GM12878 (cell line): ENCODE measurements at regions not wholly inside any gene's neighbourhood (a gene's known extent, or its start where the extent isn't known, plus 50 kb on each side); places are given as distances from the start of the nearest gene placed in this dataset.

Source experiments
- ATAC-seq: fragments of 200-7000 bp; cut with Tn5 transposase; 3 replicates; pipeline ENCODE4 v1.9.1; 2020; ENCODE audit warnings: mild to moderate bottlenecking, moderate library complexity
- BruUV-seq: library from RNA; stranded (reverse); fragments of 400-500 nt; replicated peaks from 2 replicates; lab custom pipeline; 2021; lab: Mats Ljungman, UMichigan
- CTCF ChIA-PET: fragments of 300-600 bp; sonication (Branson Sonifier 250); formaldehyde crosslinking; extraction: SDS; loops from one replicate; lab custom pipeline; 2021; ENCODE audit warnings: inconsistent platforms; lab: Yijun Ruan, JAX
- POLR2A ChIA-PET: fragments of 350-600 bp; formaldehyde crosslinking; extraction: SDS; loops from one replicate; lab custom pipeline; 2021; ENCODE audit warnings: inconsistent platforms; lab: Charles Lee
- RAD21 ChIA-PET: fragments of 300-600 bp; sonication (Branson Sonifier 250); formaldehyde crosslinking; loops from one replicate; lab custom pipeline; 2023; ENCODE audit warnings: antibody characterized with exemption; ENCODE audit not compliant: unreplicated experiment; lab: Charles Lee
- SMC1A ChIA-PET: fragments of 300-600 bp; sonication (Branson Sonifier 250); formaldehyde crosslinking; loops from one replicate; lab custom pipeline; 2023; ENCODE audit not compliant: unreplicated experiment, uncharacterized antibody; lab: Charles Lee
- DNase-seq: peaks from one replicate; pipeline ENCODE4 v3.0.0-alpha.2; 2011; ENCODE audit warnings: low read depth, low spot score
- FAIRE-seq: peaks from 3 replicates; lab custom pipeline; 2011; peaks lifted over from hg19 to GRCh38; lab: Jason Lieb, UNC
- H2AFZ ChIP-seq: 2 replicates; pipeline ENCODE4 v1.6.0; 2011; ENCODE audit warnings: low read depth, low read length, control low read depth; ENCODE audit not compliant: control insufficient read depth
- H3K27ac ChIP-seq: 2 replicates; pipeline ENCODE4 v1.5.1; 2011; ENCODE audit warnings: control low read depth; ENCODE audit not compliant: control insufficient read depth, insufficient read depth
- H3K27me3 ChIP-seq, 2 experiments: replicated peaks in 1 of 2; 2 replicates each; pipeline versions ENCODE4 v1.6.0 to v1.6.1; 2011; ENCODE audit warnings: low read length in 1 of 2; ENCODE audit not compliant: control insufficient read depth in 2 of 2, insufficient read depth in 2 of 2
- H3K36me3 ChIP-seq, 2 experiments: 2 replicates each; pipeline ENCODE4 v1.5.1; 2011; ENCODE audit warnings: low read length in 1 of 2; ENCODE audit not compliant: control insufficient read depth in 2 of 2, insufficient read depth in 2 of 2
- H3K4me1 ChIP-seq: 2 replicates; pipeline ENCODE4 v1.6.1; 2011; ENCODE audit warnings: mild to moderate bottlenecking, low read length, moderate library complexity, mixed read lengths; ENCODE audit not compliant: control insufficient read depth, insufficient read depth
- H3K4me2 ChIP-seq: 2 replicates; pipeline ENCODE4 v1.6.0; 2011; ENCODE audit warnings: control low read depth; ENCODE audit not compliant: control insufficient read depth, insufficient read depth
- H3K4me3 ChIP-seq: fragments of 200-600 bp; sonication (generic); 2 replicates; pipeline ENCODE4 v1.5.1; 2016
- H3K79me2 ChIP-seq: 2 replicates; pipeline ENCODE4 v1.6.0; 2011; ENCODE audit warnings: low read length; ENCODE audit not compliant: control insufficient read depth, insufficient read depth
- H3K9ac ChIP-seq: 2 replicates; pipeline ENCODE4 v1.8.0; 2011; ENCODE audit warnings: low read length, control low read depth, mixed read lengths; ENCODE audit not compliant: control insufficient read depth, insufficient read depth
- H3K9me3 ChIP-seq: replicated peaks from 3 replicates; pipeline ENCODE4 v1.5.1; 2011; ENCODE audit warnings: mild to moderate bottlenecking, low read length; ENCODE audit not compliant: control insufficient read depth, insufficient read depth
- H4K20me1 ChIP-seq: 2 replicates; pipeline ENCODE4 v1.6.0; 2011; ENCODE audit not compliant: control insufficient read depth, insufficient read depth
- BHLHE40 ChIP-seq, 2 experiments: fragments of 450-650 bp in 1 of 2; IDR thresholded peaks; 2 replicates each; pipeline ENCODE4 v1.6.1; 2011 to 2017; ENCODE audit warnings: low read depth in 2 of 2, borderline replicate concordance in 1 of 2, improper control_type of control experiment in 1 of 2, low read length in 1 of 2, mild to moderate bottlenecking in 1 of 2
- HCFC1 ChIP-seq: fragments of 150-350 bp; IDR thresholded peaks from 2 replicates; pipeline ENCODE4 v1.6.1; 2014; ENCODE audit warnings: low read length
- JUNB ChIP-seq: IDR thresholded peaks from 2 replicates; pipeline ENCODE4 v1.6.1; 2016; ENCODE audit warnings: antibody characterized with exemption, mild to moderate bottlenecking
- NR2C1 ChIP-seq: fragments of 450-650 bp; IDR thresholded peaks from 2 replicates; pipeline ENCODE4 v1.6.1; 2017; ENCODE audit warnings: antibody characterized with exemption, mild to moderate bottlenecking, moderate library complexity
- RAD21 ChIP-seq: IDR thresholded peaks from 2 replicates; pipeline ENCODE4 v1.6.1; 2011; ENCODE audit warnings: mild to moderate bottlenecking, low read depth, low read length, moderate library complexity; ENCODE audit not compliant: insufficient read depth
- WGBS: methylation state at CpG from one replicate; pipeline ENCODE4 v1.1.6; 2016; ENCODE audit warnings: low lambda C conversion rate; ENCODE audit not compliant: insufficient replicate concordance, insufficient coverage; ENCODE audit errors: missing lambda C conversion rate; 5-methylcytosine and 5-hydroxymethylcytosine counted together
- in situ Hi-C: fragments of 300-500 bp; cut with MboI; formaldehyde crosslinking; loops from 9 replicates; pipeline ENCODE4 v1.14.3; 2018; ENCODE audit warnings: mixed read lengths
- intact Hi-C: fragments of 100-400 bp; cut with micrococcal nuclease; formaldehyde crosslinking; loops from one replicate; pipeline ENCODE4 v1.14.2; 2022; ENCODE audit not compliant: unreplicated experiment
- TF ChIP-seq, protein P1 (sequence below), 3 experiments: IDR thresholded peaks in 2 of 3; conservative IDR thresholded peaks in 1 of 3; 2 replicates each; pipeline ENCODE4 v1.5.1; 2011; ENCODE audit warnings: low read depth in 3 of 3, low read length in 3 of 3, mild to moderate bottlenecking in 3 of 3, control low read depth in 2 of 3, moderate library complexity in 2 of 3, inconsistent platforms in 1 of 3, mixed read lengths in 1 of 3; ENCODE audit not compliant: control insufficient read depth in 2 of 3, insufficient read depth in 1 of 3; ENCODE audit errors: extremely low read depth in 1 of 3

GRCh38 chrX:66760651-66761050 is 121.8 kb upstream of the EDA2R start:
- no peaks in the 10 kb centered on the region for H4K20me1 ChIP-seq
- H2AFZ ChIP-seq: no peak overlapping the region
- intact Hi-C loops (no loop called here), in situ Hi-C loops (no loop called here)
- H3K36me3 ChIP-seq: no peaks in the 10 kb centered on the region
- no TSS peak for BruUV-seq
- SMC1A ChIA-PET: no interaction called here
- H3K27me3 ChIP-seq: no peaks in the 10 kb centered on the region
- no peak overlapping the region for H3K27ac ChIP-seq
- no peak overlapping the region for H3K4me2 ChIP-seq
- H3K4me3 ChIP-seq: no peak overlapping the region
- ATAC-seq (0 out of 3 replicates have a peak, but pooled peaks have one; percentile 20), DNase-seq (no peak), FAIRE-seq (no peak)
- H3K9ac ChIP-seq: no peak overlapping the region
- POLR2A ChIA-PET: no interaction called here
- no peaks in the 10 kb centered on the region for H3K9me3 ChIP-seq
- RAD21 ChIA-PET: no interaction called here
- no peaks in the 10 kb centered on the region for H3K79me2 ChIP-seq
- 0% methylated on average over 1 of the region's 1 CpG for WGBS
- CTCF ChIA-PET: no interaction called here
- H3K4me1 ChIP-seq: no peaks in the 10 kb centered on the region
- TF ChIP-seq, protein P1, sequence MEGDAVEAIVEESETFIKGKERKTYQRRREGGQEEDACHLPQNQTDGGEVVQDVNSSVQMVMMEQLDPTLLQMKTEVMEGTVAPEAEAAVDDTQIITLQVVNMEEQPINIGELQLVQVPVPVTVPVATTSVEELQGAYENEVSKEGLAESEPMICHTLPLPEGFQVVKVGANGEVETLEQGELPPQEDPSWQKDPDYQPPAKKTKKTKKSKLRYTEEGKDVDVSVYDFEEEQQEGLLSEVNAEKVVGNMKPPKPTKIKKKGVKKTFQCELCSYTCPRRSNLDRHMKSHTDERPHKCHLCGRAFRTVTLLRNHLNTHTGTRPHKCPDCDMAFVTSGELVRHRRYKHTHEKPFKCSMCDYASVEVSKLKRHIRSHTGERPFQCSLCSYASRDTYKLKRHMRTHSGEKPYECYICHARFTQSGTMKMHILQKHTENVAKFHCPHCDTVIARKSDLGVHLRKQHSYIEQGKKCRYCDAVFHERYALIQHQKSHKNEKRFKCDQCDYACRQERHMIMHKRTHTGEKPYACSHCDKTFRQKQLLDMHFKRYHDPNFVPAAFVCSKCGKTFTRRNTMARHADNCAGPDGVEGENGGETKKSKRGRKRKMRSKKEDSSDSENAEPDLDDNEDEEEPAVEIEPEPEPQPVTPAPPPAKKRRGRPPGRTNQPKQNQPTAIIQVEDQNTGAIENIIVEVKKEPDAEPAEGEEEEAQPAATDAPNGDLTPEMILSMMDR (IDR thresholded peaks at IDR 0.05 in 2 of 3, conservative IDR thresholded peaks at IDR 0.05 in 1 of 3; ENCODE audit: control insufficient read depth in 2 of 3, extremely low read depth in 1 of 3, insufficient read depth in 1 of 3, low read depth in 3 of 3, low read length in 3 of 3): peak in 2 of 3 experiments; percentile 8 to 17; a peak in 1 of 6 replicates
- TF ChIP-seq RAD21 (peak; percentile 45), HCFC1 (no peak)

DNA sequence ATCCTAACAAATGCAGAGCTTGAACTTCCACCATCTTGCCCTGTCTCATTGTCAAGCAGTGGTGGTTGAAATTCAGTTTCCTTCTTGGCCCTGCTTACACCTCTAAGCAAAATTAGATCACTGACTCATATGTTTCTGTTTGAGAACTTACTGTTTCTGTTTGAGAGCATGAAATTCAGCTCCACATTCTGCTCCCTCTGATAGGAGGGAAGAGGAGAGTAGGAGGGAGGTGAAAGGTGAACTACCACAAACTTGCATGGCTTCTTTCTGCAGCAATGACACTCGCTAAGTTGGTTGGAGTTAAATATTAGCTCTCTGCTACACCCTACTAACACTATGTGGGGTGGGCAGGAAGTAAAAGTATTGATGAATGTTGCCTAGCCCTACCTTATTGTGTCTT is 117.8 kb upstream of the EDA2R start:
- H3K27ac ChIP-seq: no peak overlapping the region
- BruUV-seq: no TSS peak
- H4K20me1 ChIP-seq: no peaks in the 10 kb centered on the region
- no peak overlapping the region for H3K4me2 ChIP-seq
- RAD21 ChIA-PET: no interaction called here
- no peak overlapping the region for H3K4me3 ChIP-seq
- SMC1A ChIA-PET: interaction anchor here (1.5 to 1.6 kb wide), 2 partner anchors 10 to 14 kb away, joined by 3 to 4 read pairs; no protein-coding TSS in a partner anchor
- in situ Hi-C loops: no loop called here
- no peaks in the 10 kb centered on the region for H3K79me2 ChIP-seq
- no peaks in the 10 kb centered on the region for H3K9me3 ChIP-seq
- FAIRE-seq (no peak), DNase-seq (no peak), ATAC-seq (peak; percentile 53)
- no peak overlapping the region for H3K9ac ChIP-seq
- POLR2A ChIA-PET: no interaction called here
- CTCF ChIA-PET: interaction anchor here (0.6 to 1.5 kb wide), 2 partner anchors 9 to 25 kb away, joined by 4 read pairs; no protein-coding TSS in a partner anchor
- H3K36me3 ChIP-seq: no peaks in the 10 kb centered on the region
- no peaks in the 10 kb centered on the region for H3K4me1 ChIP-seq
- no peaks in the 10 kb centered on the region for H3K27me3 ChIP-seq
- 0% methylated on average over 1 of the region's 1 CpG for WGBS
- no peak overlapping the region for H2AFZ ChIP-seq
- intact Hi-C loops: no loop called here
- TF ChIP-seq BHLHE40 (IDR thresholded peaks at IDR 0.05; ENCODE audit: borderline replicate concordance in 1 of 2, low read depth in 2 of 2, low read length in 1 of 2) (no peak), JUNB (no peak), NR2C1 (peak; percentile 51; the same call in 1 of the 2 replicates)
